ENCODE measurements at regions not wholly inside any gene's neighbourhood (a gene's known extent, or its start where the extent isn't known, plus 50 kb on each side); places are given as distances from the start of the nearest gene placed in this dataset.

- H3K27me3 ChIP-seq (ENCODE audit: control insufficient read depth, insufficient read depth, low read length): no peaks in the 10 kb centered on the region
- intact Hi-C loops (cut with DNase I): no loop called here
- H3K9ac ChIP-seq (ENCODE audit: low read length in 3 of 3): no peak overlapping the region
- H3K27ac ChIP-seq (ENCODE audit: low read depth in 2 of 2, low read length in 2 of 2): no peak overlapping the region
- H3K4me1 ChIP-seq (ENCODE audit: control insufficient read depth in 2 of 3, insufficient read depth in 2 of 3, low read depth in 1 of 3, low read length in 3 of 3): no peaks in the 10 kb centered on the region
- no peaks in the 10 kb centered on the region for H3K9me3 ChIP-seq (ENCODE audit: control insufficient read depth in 2 of 3, insufficient read depth in 1 of 3, low read length in 3 of 3)
- FAIRE-seq (no peak), DNase-seq (no peak)
- no peak overlapping the region for H3K4me3 ChIP-seq (ENCODE audit: low read length in 3 of 3)
- TF ChIP-seq, protein P1, sequence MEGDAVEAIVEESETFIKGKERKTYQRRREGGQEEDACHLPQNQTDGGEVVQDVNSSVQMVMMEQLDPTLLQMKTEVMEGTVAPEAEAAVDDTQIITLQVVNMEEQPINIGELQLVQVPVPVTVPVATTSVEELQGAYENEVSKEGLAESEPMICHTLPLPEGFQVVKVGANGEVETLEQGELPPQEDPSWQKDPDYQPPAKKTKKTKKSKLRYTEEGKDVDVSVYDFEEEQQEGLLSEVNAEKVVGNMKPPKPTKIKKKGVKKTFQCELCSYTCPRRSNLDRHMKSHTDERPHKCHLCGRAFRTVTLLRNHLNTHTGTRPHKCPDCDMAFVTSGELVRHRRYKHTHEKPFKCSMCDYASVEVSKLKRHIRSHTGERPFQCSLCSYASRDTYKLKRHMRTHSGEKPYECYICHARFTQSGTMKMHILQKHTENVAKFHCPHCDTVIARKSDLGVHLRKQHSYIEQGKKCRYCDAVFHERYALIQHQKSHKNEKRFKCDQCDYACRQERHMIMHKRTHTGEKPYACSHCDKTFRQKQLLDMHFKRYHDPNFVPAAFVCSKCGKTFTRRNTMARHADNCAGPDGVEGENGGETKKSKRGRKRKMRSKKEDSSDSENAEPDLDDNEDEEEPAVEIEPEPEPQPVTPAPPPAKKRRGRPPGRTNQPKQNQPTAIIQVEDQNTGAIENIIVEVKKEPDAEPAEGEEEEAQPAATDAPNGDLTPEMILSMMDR (IDR thresholded peaks at IDR 0.05; ENCODE audit: borderline replicate concordance, extremely low read depth, insufficient read depth): no peak
- H3K36me3 ChIP-seq (ENCODE audit: control insufficient read depth in 2 of 3, insufficient read depth in 3 of 3, low read length in 3 of 3): no peaks in the 10 kb centered on the region
Measured at GRCh38 chr6:169316651-169317050, 63.0 kb upstream of the THBS2 start.

DNA sequence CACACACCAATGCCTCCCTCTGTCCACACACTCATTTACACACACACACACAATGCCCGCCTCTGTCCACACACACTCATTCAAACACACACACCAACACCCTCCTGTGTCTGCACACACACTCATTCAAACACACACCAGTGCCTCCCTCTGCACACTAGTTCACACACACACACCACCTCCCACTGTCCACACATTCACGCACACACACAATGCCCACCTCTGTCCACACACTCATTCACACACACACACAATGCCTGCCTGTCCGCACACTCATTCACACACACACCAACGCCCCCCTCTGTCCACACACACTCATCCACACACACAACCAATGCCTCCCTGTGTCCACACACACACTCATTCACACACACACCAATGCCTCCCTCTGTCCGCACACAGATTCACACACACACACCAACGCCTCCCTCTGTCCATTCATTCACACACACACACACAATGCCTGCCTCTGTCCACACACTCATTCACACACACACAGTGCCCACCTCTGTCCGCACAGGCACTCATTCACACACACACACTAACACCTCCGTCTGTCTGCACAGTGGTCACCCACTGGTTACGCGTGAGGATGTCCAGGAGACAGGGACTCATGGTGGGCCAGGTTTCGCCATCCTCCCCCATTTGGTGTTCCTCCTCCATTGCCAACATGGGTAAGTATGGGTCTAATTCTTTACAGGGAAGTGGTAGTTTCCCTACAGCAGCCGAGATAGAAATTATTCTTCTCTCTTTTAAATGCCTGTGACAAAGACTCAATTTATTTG, 62.4 kb upstream of the THBS2 start:
- H3K9me3 ChIP-seq (ENCODE audit: control insufficient read depth in 2 of 3, insufficient read depth in 1 of 3, low read length in 3 of 3): no peaks in the 10 kb centered on the region
- DNase-seq (no peak), FAIRE-seq (no peak)
- no peaks in the 10 kb centered on the region for H3K36me3 ChIP-seq (ENCODE audit: control insufficient read depth in 2 of 3, insufficient read depth in 3 of 3, low read length in 3 of 3)
- intact Hi-C loops (cut with DNase I): no loop called here
- TF ChIP-seq, protein P1 (IDR thresholded peaks at IDR 0.05; ENCODE audit: borderline replicate concordance, extremely low read depth, insufficient read depth): no peak
- no peak overlapping the region for H3K27ac ChIP-seq (ENCODE audit: low read depth in 2 of 2, low read length in 2 of 2)
- H3K9ac ChIP-seq (ENCODE audit: low read length in 3 of 3): no peak overlapping the region
- H3K4me1 ChIP-seq (ENCODE audit: control insufficient read depth in 2 of 3, insufficient read depth in 2 of 3, low read depth in 1 of 3, low read length in 3 of 3): no peaks in the 10 kb centered on the region
- H3K4me3 ChIP-seq (ENCODE audit: low read length in 3 of 3): no peak overlapping the region
- H3K27me3 ChIP-seq (ENCODE audit: control insufficient read depth, insufficient read depth, low read length): no peaks in the 10 kb centered on the region

GRCh38 chr6:169313347-169314010, 59.8 kb upstream of the THBS2 start:
- DNase-seq (no peak), FAIRE-seq (no peak)
- H3K27ac ChIP-seq (ENCODE audit: low read depth in 2 of 2, low read length in 2 of 2): no peak overlapping the region

More at GRCh38 chr6:169313347-169314010, 59.8 kb upstream of the THBS2 start:
- Histone ChIP-seq H3K4me1 (ENCODE audit: control insufficient read depth in 2 of 3, insufficient read depth in 2 of 3, low read depth in 1 of 3, low read length in 3 of 3) (no peaks in the 10 kb centered on the region), H3K36me3 (ENCODE audit: control insufficient read depth in 2 of 3, insufficient read depth in 3 of 3, low read length in 3 of 3) (no peaks in the 10 kb centered on the region), H3K9me3 (ENCODE audit: control insufficient read depth in 2 of 3, insufficient read depth in 1 of 3, low read length in 3 of 3) (no peaks in the 10 kb centered on the region), H3K4me3 (ENCODE audit: low read length in 3 of 3) (no peak overlapping the region), H3K27me3 (ENCODE audit: control insufficient read depth, insufficient read depth, low read length) (no peaks in the 10 kb centered on the region), H3K9ac (ENCODE audit: low read length in 3 of 3) (no peak overlapping the region)
- intact Hi-C loops (cut with DNase I): no loop called here
- TF ChIP-seq, protein P1 (IDR thresholded peaks at IDR 0.05; ENCODE audit: borderline replicate concordance, extremely low read depth, insufficient read depth): no peak

Data from kidney (tissue), 13 donors.